ENCODE measurements at regions not wholly inside any gene's neighbourhood (a gene's known extent, or its start where the extent isn't known, plus 50 kb on each side); places are given as distances from the start of the nearest gene placed in this dataset.

- no peak for TF ChIP-seq CTCF (IDR thresholded peaks at IDR 0.05; ENCODE audit: low read depth, low read length, missing control alignments)
- in situ Hi-C loops (cut with HindIII; ENCODE audit: low pct_ligation_motif_present, low sequenced_read_pairs), result no loop called here
- Histone ChIP-seq H3K27ac (no peak overlapping the region), H3K27me3 (replicated peaks) (no peaks in the 10 kb centered on the region), H3K36me3 (replicated peaks) (no peaks in the 10 kb centered on the region), H3K4me3 (ENCODE audit: low read depth, low read length) (no peak overlapping the region)
- DNase-seq, result no peak
Observed at GRCh38 chr11:79578116-79578515, 137.3 kb upstream of the TENM4 start.

GRCh38 chr11:79575701-79576100 is 134.9 kb upstream of the TENM4 start:
- no peaks in the 10 kb centered on the region for H3K27me3 ChIP-seq (replicated peaks)
- H3K4me3 ChIP-seq (ENCODE audit: low read depth, low read length), result no peak overlapping the region
- H3K36me3 ChIP-seq (replicated peaks), result no peaks in the 10 kb centered on the region
- no peak for TF ChIP-seq CTCF (IDR thresholded peaks at IDR 0.05; ENCODE audit: low read depth, low read length, missing control alignments)
- no peak for DNase-seq
- in situ Hi-C loops (cut with HindIII; ENCODE audit: low pct_ligation_motif_present, low sequenced_read_pairs), result no loop called here
- H3K27ac ChIP-seq, result no peak overlapping the region

GRCh38 chr11:79570104-79570503 is 129.3 kb upstream of the TENM4 start:
- Histone ChIP-seq H3K36me3 (replicated peaks) (no peaks in the 10 kb centered on the region), H3K27me3 (replicated peaks) (no peaks in the 10 kb centered on the region), H3K4me3 (ENCODE audit: low read depth, low read length) (no peak overlapping the region), H3K27ac (no peak overlapping the region)
- no peak for DNase-seq
- no peak for TF ChIP-seq CTCF (IDR thresholded peaks at IDR 0.05; ENCODE audit: low read depth, low read length, missing control alignments)
- in situ Hi-C loops (cut with HindIII; ENCODE audit: low pct_ligation_motif_present, low sequenced_read_pairs), result no loop called here

- in situ Hi-C loops (cut with HindIII; ENCODE audit: low pct_ligation_motif_present, low sequenced_read_pairs), result no loop called here
- Histone ChIP-seq H3K4me3 (ENCODE audit: low read depth, low read length) (no peak overlapping the region), H3K27me3 (replicated peaks) (no peaks in the 10 kb centered on the region), H3K27ac (no peak overlapping the region), H3K36me3 (replicated peaks) (no peaks in the 10 kb centered on the region)
- no peak for DNase-seq
- no peak for TF ChIP-seq CTCF (IDR thresholded peaks at IDR 0.05; ENCODE audit: low read depth, low read length, missing control alignments)
Observed at GRCh38 chr11:79564288-79564925, 123.6 kb upstream of the TENM4 start.

GRCh38 chr11:79561496-79561895 is 120.7 kb upstream of the TENM4 start:
- TF ChIP-seq CTCF (IDR thresholded peaks at IDR 0.05; ENCODE audit: low read depth, low read length, missing control alignments), result no peak
- in situ Hi-C loops (cut with HindIII; ENCODE audit: low pct_ligation_motif_present, low sequenced_read_pairs), result no loop called here
- Histone ChIP-seq H3K27me3 (replicated peaks) (no peaks in the 10 kb centered on the region), H3K4me3 (ENCODE audit: low read depth, low read length) (no peak overlapping the region), H3K36me3 (replicated peaks) (no peaks in the 10 kb centered on the region), H3K27ac (no peak overlapping the region)
- no peak for DNase-seq

- in situ Hi-C loops (cut with HindIII; ENCODE audit: low pct_ligation_motif_present, low sequenced_read_pairs), result no loop called here
- no peak overlapping the region for H3K4me3 ChIP-seq (ENCODE audit: low read depth, low read length)
- no peak for TF ChIP-seq CTCF (IDR thresholded peaks at IDR 0.05; ENCODE audit: low read depth, low read length, missing control alignments)
- H3K27me3 ChIP-seq (replicated peaks), result no peaks in the 10 kb centered on the region
- no peaks in the 10 kb centered on the region for H3K36me3 ChIP-seq (replicated peaks)
- no peak for DNase-seq
- H3K27ac ChIP-seq, result no peak overlapping the region
Observed at GRCh38 chr11:79550809-79551208, 110.0 kb upstream of the TENM4 start.

Data from brain microvascular endothelial cell (primary cell).